CD14-positive monocyte (primary cell): ENCODE measurements at regions not wholly inside any gene's neighbourhood (a gene's known extent, or its start where the extent isn't known, plus 50 kb on each side); places are given as distances from the start of the nearest gene placed in this dataset.
A peak's percentile ranks its signal among the peaks of the same experiment; 100 is the strongest.

ENCODE experiments used
- DNase-seq, 3 donors: peaks; one replicate each; pipeline ENCODE4 v3.0.0-alpha.2; 2011 to 2022
- H2AFZ ChIP-seq: 2 replicates; pipeline ENCODE4 v1.6.0; 2012; ENCODE audit warnings: mild to moderate bottlenecking, low read depth, low read length, inconsistent platforms; ENCODE audit not compliant: insufficient read depth, poor library complexity, severe bottlenecking
- H3K27ac ChIP-seq, 2 donors: 1 replicate in 1 of 2; 2 replicates in 1 of 2; pipeline ENCODE4 v1.5.1; 2012 to 2013; ENCODE audit warnings: low read length in 2 of 2, control low read depth in 1 of 2, inconsistent platforms in 1 of 2, low read depth in 1 of 2, mild to moderate bottlenecking in 1 of 2
- H3K27me3 ChIP-seq, 2 donors: one replicate each; pipeline versions ENCODE4 v1.6.0 to v1.6.1; 2011 to 2013; ENCODE audit warnings: low read length in 2 of 2; ENCODE audit not compliant: control insufficient read depth in 2 of 2, insufficient read depth in 2 of 2
- H3K36me3 ChIP-seq, 2 donors: replicated peaks in 1 of 2; 1 replicate in 1 of 2; 2 replicates in 1 of 2; pipeline versions ENCODE4 v1.5.1 to v1.6.1; 2012 to 2013; ENCODE audit warnings: low read length in 2 of 2, control low read depth in 1 of 2, inconsistent platforms in 1 of 2, mild to moderate bottlenecking in 1 of 2; ENCODE audit not compliant: insufficient read depth in 2 of 2, control insufficient read depth in 1 of 2
- H3K4me1 ChIP-seq, 2 donors: 1 replicate in 1 of 2; 2 replicates in 1 of 2; pipeline versions ENCODE4 v1.5.1 to v1.6.1; 2012 to 2013; ENCODE audit warnings: low read length in 2 of 2, control low read depth in 1 of 2, inconsistent platforms in 1 of 2, mild to moderate bottlenecking in 1 of 2, moderate library complexity in 1 of 2; ENCODE audit not compliant: insufficient read depth in 2 of 2, control insufficient read depth in 1 of 2
- H3K4me2 ChIP-seq: replicated peaks from 2 replicates; pipeline ENCODE3; 2012; ENCODE audit warnings: low read length, moderate library complexity, mild to moderate bottlenecking; ENCODE audit not compliant: poor library complexity, severe bottlenecking; ENCODE audit errors: extremely low read depth
- H3K4me3 ChIP-seq, 3 experiments: fragments of 200-600 bp in 1 of 3; sonication (generic) in 1 of 3; replicated peaks in 1 of 3; 1 replicate in 2 of 3; 2 replicates in 1 of 3; pipeline ENCODE4 v1.5.1; 2011 to 2013; ENCODE audit warnings: low read length in 3 of 3, mild to moderate bottlenecking in 3 of 3, control low read depth in 2 of 3, low read depth in 2 of 3, inconsistent platforms in 1 of 3, moderate library complexity in 1 of 3
- H3K79me2 ChIP-seq: 2 replicates; pipeline ENCODE4 v1.6.0; 2012; ENCODE audit warnings: mild to moderate bottlenecking, control low read depth, inconsistent platforms, low read length, moderate library complexity; ENCODE audit not compliant: insufficient read depth
- H3K9ac ChIP-seq: 2 replicates; pipeline ENCODE4 v1.6.0; 2017; ENCODE audit warnings: low read length, mild to moderate bottlenecking; ENCODE audit not compliant: insufficient read depth, poor library complexity, severe bottlenecking
- H3K9me3 ChIP-seq, 2 donors: replicated peaks in 1 of 2; 1 replicate in 1 of 2; 2 replicates in 1 of 2; pipeline versions ENCODE4 v1.5.1 to v1.6.1; 2012 to 2013; ENCODE audit warnings: low read length in 2 of 2, control low read depth in 1 of 2; ENCODE audit not compliant: control insufficient read depth in 1 of 2, insufficient read depth in 1 of 2
- H4K20me1 ChIP-seq: 2 replicates; pipeline ENCODE4 v1.6.0; 2012; ENCODE audit warnings: mild to moderate bottlenecking, low read length, control low read depth, moderate library complexity; ENCODE audit not compliant: insufficient read depth
- H3K27ac Mint-ChIP-seq, 7 donors: one replicate each; pipeline ENCODE4 v1.8.0; 2020; ENCODE audit warnings: mild to moderate bottlenecking in 7 of 7, mixed read lengths in 7 of 7, moderate library complexity in 6 of 7, inconsistent platforms in 2 of 7
- H3K27me3 Mint-ChIP-seq, 3 donors: one replicate each; pipeline ENCODE4 v1.8.0; 2021 to 2022; ENCODE audit warnings: low read depth in 3 of 3, mild to moderate bottlenecking in 3 of 3, mixed read lengths in 3 of 3, moderate library complexity in 3 of 3, inconsistent platforms in 1 of 3
- H3K36me3 Mint-ChIP-seq, 2 donors: one replicate each; pipeline ENCODE4 v1.8.0; 2020; ENCODE audit warnings: mixed read lengths in 2 of 2, inconsistent platforms in 1 of 2, mild to moderate bottlenecking in 1 of 2
- H3K4me1 Mint-ChIP-seq: one replicate; pipeline ENCODE4 v1.8.0; 2020; ENCODE audit warnings: mild to moderate bottlenecking, mixed read lengths
- H3K4me3 Mint-ChIP-seq, 2 donors: one replicate each; pipeline ENCODE4 v1.8.0; 2020; ENCODE audit warnings: mild to moderate bottlenecking in 2 of 2, mixed read lengths in 2 of 2, moderate library complexity in 1 of 2
- H3K9me3 Mint-ChIP-seq, 7 donors: one replicate each; pipeline ENCODE4 v1.8.0; 2020 to 2022; ENCODE audit warnings: mixed read lengths in 7 of 7, mild to moderate bottlenecking in 6 of 7, moderate library complexity in 6 of 7, inconsistent platforms in 2 of 7
- CTCF ChIP-seq: fragments of 200-600 bp; IDR thresholded peaks from one replicate; pipeline ENCODE4 v1.8.0; 2022; ENCODE audit warnings: antibody characterized with exemption, mild to moderate bottlenecking
- WGBS: methylation state at CpG from one replicate; pipeline ENCODE4 v1.1.5; 2013; ENCODE audit warnings: missing lambda C conversion rate; ENCODE audit not compliant: insufficient coverage; 5-methylcytosine and 5-hydroxymethylcytosine counted together
- intact Hi-C, 2 donors: fragments of 100-400 bp; cut with micrococcal nuclease; formaldehyde crosslinking; loops; one replicate each; pipeline versions ENCODE4 v1.15.0 to v1.15.1; 2023

GRCh38 chr22:44578110-44578457 is 80.1 kb upstream of the RTL6 start:
- Mint-ChIP-seq H3K27ac (no peak overlapping the region), H3K4me3 (no peak overlapping the region), H3K27me3 (peaks cover 6 to 30% (median 7%) of the 10 kb centered on the region in 3 donors), H3K9me3 (peaks cover 0 to 7% (median 0%) of the 10 kb centered on the region in 7 donors), H3K4me1 (peaks cover 7% of the 10 kb centered on the region), H3K36me3 (no peaks in the 10 kb centered on the region)
- no peaks in the 10 kb centered on the region for H3K9me3 ChIP-seq
- intact Hi-C loops, result no loop called here
- no peaks in the 10 kb centered on the region for H4K20me1 ChIP-seq
- DNase-seq, result no peak
- no peak for TF ChIP-seq CTCF
- H3K4me1 ChIP-seq, result peaks cover 3 to 5% of the 10 kb centered on the region in 2 donors
- no peak overlapping the region for H2AFZ ChIP-seq
- no peak overlapping the region for H3K4me3 ChIP-seq
- H3K27ac ChIP-seq, result no peak overlapping the region
- no peak overlapping the region for H3K4me2 ChIP-seq
- no peak overlapping the region for H3K9ac ChIP-seq
- no peaks in the 10 kb centered on the region for H3K79me2 ChIP-seq
- H3K27me3 ChIP-seq, result no peaks in the 10 kb centered on the region
- WGBS, result 73% methylated on average over 2 of the region's 3 CpGs
- no peaks in the 10 kb centered on the region for H3K36me3 ChIP-seq

- no peaks in the 10 kb centered on the region for H4K20me1 ChIP-seq
- no peak overlapping the region for H3K4me3 ChIP-seq
- H3K9me3 ChIP-seq, result no peaks in the 10 kb centered on the region
- no peak overlapping the region for H2AFZ ChIP-seq
- H3K9ac ChIP-seq, result no peak overlapping the region
- Mint-ChIP-seq H3K36me3 (no peaks in the 10 kb centered on the region), H3K27ac (no peak overlapping the region), H3K4me3 (no peak overlapping the region), H3K4me1 (peaks cover 3% of the 10 kb centered on the region), H3K9me3 (peaks cover 0 to 7% (median 0%) of the 10 kb centered on the region in 7 donors), H3K27me3 (peaks cover 5 to 28% (median 7%) of the 10 kb centered on the region in 3 donors)
- intact Hi-C loops, result no loop called here
- H3K4me2 ChIP-seq, result no peak overlapping the region
- H3K36me3 ChIP-seq, result no peaks in the 10 kb centered on the region
- peaks cover 0 to under 1% of the 10 kb centered on the region in 2 donors for H3K4me1 ChIP-seq
- no peak for TF ChIP-seq CTCF
- peak in 1 of 3 donors; percentile 8 for DNase-seq
- H3K79me2 ChIP-seq, result no peaks in the 10 kb centered on the region
- H3K27ac ChIP-seq, result no peak overlapping the region
- no peaks in the 10 kb centered on the region for H3K27me3 ChIP-seq
- WGBS, result 80% methylated on average over 24 of the region's 26 CpGs
Observed at GRCh38 chr22:44577391-44578109, 79.5 kb upstream of the RTL6 start.
